Stimulated activated naive CD8-positive, alpha-beta T cell treated with anti-CD3 and anti-CD28 coated beads, Interleukin-15, Interleukin-2, amounts not matched to agents 100 ng/mL and 50 ng/mL, for 24 hours (primary cell): ENCODE measurements at regions not wholly inside any gene's neighbourhood (a gene's known extent, or its start where the extent isn't known, plus 50 kb on each side); places are given as distances from the start of the nearest gene placed in this dataset.
"Not testable (repeated sequence)": the region's sequence is repeated elsewhere in the genome, so short reads cannot be mapped to it uniquely, and the experiment has no call there.

Experiments
- H3K27ac Mint-ChIP-seq: one replicate; pipeline ENCODE4 v1.8.0; 2021; ENCODE audit warnings: mild to moderate bottlenecking, mixed read lengths
- H3K27me3 Mint-ChIP-seq: one replicate; pipeline ENCODE4 v1.8.0; 2021; ENCODE audit warnings: mixed read lengths
- H3K36me3 Mint-ChIP-seq: one replicate; pipeline ENCODE4 v1.8.0; 2021; ENCODE audit warnings: low read depth, mixed read lengths
- H3K4me1 Mint-ChIP-seq: one replicate; pipeline ENCODE4 v1.8.0; 2021; ENCODE audit warnings: low read depth, mixed read lengths
- H3K4me3 Mint-ChIP-seq: one replicate; pipeline ENCODE4 v1.8.0; 2021; ENCODE audit warnings: mild to moderate bottlenecking, mixed read lengths
- H3K9me3 Mint-ChIP-seq: one replicate; pipeline ENCODE4 v1.8.0; 2021; ENCODE audit warnings: mixed read lengths

GRCh38 chr15:79156704-79157375 lies 66.3 kb upstream of the RASGRF1 start:
- Mint-ChIP-seq H3K9me3 (no peaks in the 10 kb centered on the region), H3K4me1 (no peaks in the 10 kb centered on the region), H3K27me3 (no peaks in the 10 kb centered on the region), H3K27ac (no peak overlapping the region), H3K36me3 (no peaks in the 10 kb centered on the region), H3K4me3 (no peak overlapping the region)

- peaks cover 4% of the 10 kb centered on the region for H3K9me3 Mint-ChIP-seq
- H3K27ac Mint-ChIP-seq, result no peak overlapping the region
- H3K4me3 Mint-ChIP-seq, result no peak overlapping the region
- no peaks in the 10 kb centered on the region for H3K4me1 Mint-ChIP-seq
- peaks cover 7% of the 10 kb centered on the region for H3K27me3 Mint-ChIP-seq
- H3K36me3 Mint-ChIP-seq, result peaks cover 5% of the 10 kb centered on the region
Observed at GRCh38 chr15:79154483-79155135, 64.0 kb upstream of the RASGRF1 start.

- not testable (repeated sequence) for H3K4me3 Mint-ChIP-seq, H3K36me3 Mint-ChIP-seq, H3K27ac Mint-ChIP-seq, H3K4me1 Mint-ChIP-seq
- Mint-ChIP-seq H3K27me3 (peaks cover 31% of the 10 kb centered on the region), H3K9me3 (peaks cover 35% of the 10 kb centered on the region)
Observed at GRCh38 chr15:79144290-79144689, 53.7 kb upstream of the RASGRF1 start.

- Mint-ChIP-seq H3K4me3 (no peak overlapping the region), H3K27me3 (peaks cover 21% of the 10 kb centered on the region), H3K27ac (no peak overlapping the region), H3K9me3 (peaks cover 20% of the 10 kb centered on the region), H3K36me3 (no peaks in the 10 kb centered on the region), H3K4me1 (no peaks in the 10 kb centered on the region)
Observed at GRCh38 chr15:79140846-79141570, 50.4 kb upstream of the RASGRF1 start.
